ENCODE measurements at regions not wholly inside any gene's neighbourhood (a gene's known extent, or its start where the extent isn't known, plus 50 kb on each side); places are given as distances from the start of the nearest gene placed in this dataset.

GRCh38 chr10:91708174-91708861, 75.4 kb upstream of the PPP1R3C start:
- Histone ChIP-seq H3K36me3 (ENCODE audit: low read depth) (no peaks in the 10 kb centered on the region), H3K9me3 (no peaks in the 10 kb centered on the region), H3K4me1 (ENCODE audit: low read depth) (no peaks in the 10 kb centered on the region), H3K4me3 (no peak overlapping the region)
- ATAC-seq = no peak
- TF ChIP-seq CTCF (IDR thresholded peaks at IDR 0.05) = no peak
- intact Hi-C loops (cut with DNase I, micrococcal nuclease) = no loop called here
- DNase-seq = no peak

- intact Hi-C loops (cut with DNase I, micrococcal nuclease) = no loop called here
- no peaks in the 10 kb centered on the region for H3K9me3 ChIP-seq
- no peaks in the 10 kb centered on the region for H3K4me1 ChIP-seq (ENCODE audit: low read depth)
- TF ChIP-seq CTCF (IDR thresholded peaks at IDR 0.05) = no peak
- ATAC-seq (no peak), DNase-seq (no peak)
- H3K36me3 ChIP-seq (ENCODE audit: low read depth) = no peaks in the 10 kb centered on the region
- H3K4me3 ChIP-seq = no peak overlapping the region
These were observed 74.4 kb upstream of the PPP1R3C start for GRCh38 chr10:91707236-91707635.

- TF ChIP-seq CTCF (IDR thresholded peaks at IDR 0.05) = no peak
- intact Hi-C loops (cut with DNase I, micrococcal nuclease) = no loop called here
- no peak overlapping the region for H3K4me3 ChIP-seq
- ATAC-seq = no peak
- H3K36me3 ChIP-seq (ENCODE audit: low read depth) = no peaks in the 10 kb centered on the region
- no peaks in the 10 kb centered on the region for H3K4me1 ChIP-seq (ENCODE audit: low read depth)
- DNase-seq = no peak
- no peaks in the 10 kb centered on the region for H3K9me3 ChIP-seq
These were observed 73.2 kb upstream of the PPP1R3C start for GRCh38 chr10:91705948-91706670.

- DNase-seq (no peak), ATAC-seq (no peak)
- no peaks in the 10 kb centered on the region for H3K9me3 ChIP-seq
- H3K4me3 ChIP-seq = no peak overlapping the region
- no peaks in the 10 kb centered on the region for H3K4me1 ChIP-seq (ENCODE audit: low read depth)
- intact Hi-C loops (cut with DNase I, micrococcal nuclease) = no loop called here
- H3K36me3 ChIP-seq (ENCODE audit: low read depth) = no peaks in the 10 kb centered on the region
- TF ChIP-seq CTCF (IDR thresholded peaks at IDR 0.05) = no peak
These were observed 69.7 kb upstream of the PPP1R3C start for GRCh38 chr10:91702620-91703019.

- Histone ChIP-seq H3K9me3 (no peaks in the 10 kb centered on the region), H3K4me3 (no peak overlapping the region), H3K36me3 (ENCODE audit: low read depth) (no peaks in the 10 kb centered on the region), H3K4me1 (ENCODE audit: low read depth) (no peaks in the 10 kb centered on the region)
- DNase-seq (no peak), ATAC-seq (no peak)
- no peak for TF ChIP-seq CTCF (IDR thresholded peaks at IDR 0.05)
- intact Hi-C loops (cut with DNase I, micrococcal nuclease) = no loop called here
These were observed 68.0 kb upstream of the PPP1R3C start for GRCh38 chr10:91700788-91701444.

Measured in mucosa of descending colon (tissue), 3 donors.